CD14-positive monocyte (primary cell): ENCODE measurements at regions not wholly inside any gene's neighbourhood (a gene's known extent, or its start where the extent isn't known, plus 50 kb on each side); places are given as distances from the start of the nearest gene placed in this dataset.

Source experiments
- DNase-seq, 3 donors: peaks; one replicate each; pipeline ENCODE4 v3.0.0-alpha.2; 2011 to 2022
- H2AFZ ChIP-seq: 2 replicates; pipeline ENCODE4 v1.6.0; 2012; ENCODE audit warnings: mild to moderate bottlenecking, low read depth, low read length, inconsistent platforms; ENCODE audit not compliant: insufficient read depth, poor library complexity, severe bottlenecking
- H3K27ac ChIP-seq, 2 donors: 1 replicate in 1 of 2; 2 replicates in 1 of 2; pipeline ENCODE4 v1.5.1; 2012 to 2013; ENCODE audit warnings: low read length in 2 of 2, control low read depth in 1 of 2, inconsistent platforms in 1 of 2, low read depth in 1 of 2, mild to moderate bottlenecking in 1 of 2
- H3K27me3 ChIP-seq, 2 donors: one replicate each; pipeline versions ENCODE4 v1.6.0 to v1.6.1; 2011 to 2013; ENCODE audit warnings: low read length in 2 of 2; ENCODE audit not compliant: control insufficient read depth in 2 of 2, insufficient read depth in 2 of 2
- H3K36me3 ChIP-seq, 2 donors: replicated peaks in 1 of 2; 1 replicate in 1 of 2; 2 replicates in 1 of 2; pipeline versions ENCODE4 v1.5.1 to v1.6.1; 2012 to 2013; ENCODE audit warnings: low read length in 2 of 2, control low read depth in 1 of 2, inconsistent platforms in 1 of 2, mild to moderate bottlenecking in 1 of 2; ENCODE audit not compliant: insufficient read depth in 2 of 2, control insufficient read depth in 1 of 2
- H3K4me1 ChIP-seq, 2 donors: 1 replicate in 1 of 2; 2 replicates in 1 of 2; pipeline versions ENCODE4 v1.5.1 to v1.6.1; 2012 to 2013; ENCODE audit warnings: low read length in 2 of 2, control low read depth in 1 of 2, inconsistent platforms in 1 of 2, mild to moderate bottlenecking in 1 of 2, moderate library complexity in 1 of 2; ENCODE audit not compliant: insufficient read depth in 2 of 2, control insufficient read depth in 1 of 2
- H3K4me2 ChIP-seq: replicated peaks from 2 replicates; pipeline ENCODE3; 2012; ENCODE audit warnings: low read length, moderate library complexity, mild to moderate bottlenecking; ENCODE audit not compliant: poor library complexity, severe bottlenecking; ENCODE audit errors: extremely low read depth
- H3K4me3 ChIP-seq, 3 experiments: fragments of 200-600 bp in 1 of 3; sonication (generic) in 1 of 3; replicated peaks in 1 of 3; 1 replicate in 2 of 3; 2 replicates in 1 of 3; pipeline ENCODE4 v1.5.1; 2011 to 2013; ENCODE audit warnings: low read length in 3 of 3, mild to moderate bottlenecking in 3 of 3, control low read depth in 2 of 3, low read depth in 2 of 3, inconsistent platforms in 1 of 3, moderate library complexity in 1 of 3
- H3K79me2 ChIP-seq: 2 replicates; pipeline ENCODE4 v1.6.0; 2012; ENCODE audit warnings: mild to moderate bottlenecking, control low read depth, inconsistent platforms, low read length, moderate library complexity; ENCODE audit not compliant: insufficient read depth
- H3K9ac ChIP-seq: 2 replicates; pipeline ENCODE4 v1.6.0; 2017; ENCODE audit warnings: low read length, mild to moderate bottlenecking; ENCODE audit not compliant: insufficient read depth, poor library complexity, severe bottlenecking
- H3K9me3 ChIP-seq, 2 donors: replicated peaks in 1 of 2; 1 replicate in 1 of 2; 2 replicates in 1 of 2; pipeline versions ENCODE4 v1.5.1 to v1.6.1; 2012 to 2013; ENCODE audit warnings: low read length in 2 of 2, control low read depth in 1 of 2; ENCODE audit not compliant: control insufficient read depth in 1 of 2, insufficient read depth in 1 of 2
- H4K20me1 ChIP-seq: 2 replicates; pipeline ENCODE4 v1.6.0; 2012; ENCODE audit warnings: mild to moderate bottlenecking, low read length, control low read depth, moderate library complexity; ENCODE audit not compliant: insufficient read depth
- H3K27ac Mint-ChIP-seq, 7 donors: one replicate each; pipeline ENCODE4 v1.8.0; 2020; ENCODE audit warnings: mild to moderate bottlenecking in 7 of 7, mixed read lengths in 7 of 7, moderate library complexity in 6 of 7, inconsistent platforms in 2 of 7
- H3K27me3 Mint-ChIP-seq, 3 donors: one replicate each; pipeline ENCODE4 v1.8.0; 2021 to 2022; ENCODE audit warnings: low read depth in 3 of 3, mild to moderate bottlenecking in 3 of 3, mixed read lengths in 3 of 3, moderate library complexity in 3 of 3, inconsistent platforms in 1 of 3
- H3K36me3 Mint-ChIP-seq, 2 donors: one replicate each; pipeline ENCODE4 v1.8.0; 2020; ENCODE audit warnings: mixed read lengths in 2 of 2, inconsistent platforms in 1 of 2, mild to moderate bottlenecking in 1 of 2
- H3K4me1 Mint-ChIP-seq: one replicate; pipeline ENCODE4 v1.8.0; 2020; ENCODE audit warnings: mild to moderate bottlenecking, mixed read lengths
- H3K4me3 Mint-ChIP-seq, 2 donors: one replicate each; pipeline ENCODE4 v1.8.0; 2020; ENCODE audit warnings: mild to moderate bottlenecking in 2 of 2, mixed read lengths in 2 of 2, moderate library complexity in 1 of 2
- H3K9me3 Mint-ChIP-seq, 7 donors: one replicate each; pipeline ENCODE4 v1.8.0; 2020 to 2022; ENCODE audit warnings: mixed read lengths in 7 of 7, mild to moderate bottlenecking in 6 of 7, moderate library complexity in 6 of 7, inconsistent platforms in 2 of 7
- WGBS: methylation state at CpG from one replicate; pipeline ENCODE4 v1.1.5; 2013; ENCODE audit warnings: missing lambda C conversion rate; ENCODE audit not compliant: insufficient coverage; 5-methylcytosine and 5-hydroxymethylcytosine counted together
- intact Hi-C, 2 donors: fragments of 100-400 bp; cut with micrococcal nuclease; formaldehyde crosslinking; loops; one replicate each; pipeline versions ENCODE4 v1.15.0 to v1.15.1; 2023
- TF ChIP-seq, protein P1 (sequence below): fragments of 200-600 bp; IDR thresholded peaks from one replicate; pipeline ENCODE4 v1.8.0; 2022; ENCODE audit warnings: antibody characterized with exemption, mild to moderate bottlenecking

DNA sequence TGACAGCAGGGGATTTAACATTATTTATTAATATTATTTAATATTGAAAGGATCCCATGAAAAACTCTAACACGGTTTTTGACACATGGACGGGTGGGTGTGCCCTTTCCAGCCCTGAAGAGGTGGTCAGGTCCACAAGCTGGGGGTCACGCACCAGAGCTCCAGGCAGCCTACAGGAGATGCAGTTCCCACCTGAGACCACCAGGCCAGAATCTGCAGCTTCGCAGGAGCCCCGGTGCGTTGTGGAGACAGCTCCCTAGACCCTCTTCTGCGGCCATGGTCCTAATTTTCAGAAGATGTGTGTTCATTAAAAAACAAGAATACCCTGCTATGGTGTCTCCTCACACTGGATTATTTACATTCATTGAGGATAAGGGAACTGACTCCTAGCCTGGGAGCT is 331.1 kb downstream of the C16orf95 start:
- Histone ChIP-seq H3K4me2 (no peak overlapping the region), H3K9me3 (no peaks in the 10 kb centered on the region), H3K27ac (no peak overlapping the region), H3K79me2 (no peaks in the 10 kb centered on the region), H3K27me3 (no peaks in the 10 kb centered on the region), H3K4me3 (no peak overlapping the region), H3K4me1 (no peaks in the 10 kb centered on the region), H3K9ac (no peak overlapping the region), H3K36me3 (no peaks in the 10 kb centered on the region), H2AFZ (no peak overlapping the region), H4K20me1 (no peaks in the 10 kb centered on the region)
- Mint-ChIP-seq H3K36me3 (no peaks in the 10 kb centered on the region), H3K27ac (no peak overlapping the region), H3K27me3 (peaks cover 3 to 12% (median 10%) of the 10 kb centered on the region in 3 donors), H3K9me3 (peaks cover 0 to 7% (median 0%) of the 10 kb centered on the region in 7 donors), H3K4me1 (peaks cover 9% of the 10 kb centered on the region), H3K4me3 (no peak overlapping the region)
- 89% methylated on average over 6 of the region's 7 CpGs for WGBS
- TF ChIP-seq, protein P1, sequence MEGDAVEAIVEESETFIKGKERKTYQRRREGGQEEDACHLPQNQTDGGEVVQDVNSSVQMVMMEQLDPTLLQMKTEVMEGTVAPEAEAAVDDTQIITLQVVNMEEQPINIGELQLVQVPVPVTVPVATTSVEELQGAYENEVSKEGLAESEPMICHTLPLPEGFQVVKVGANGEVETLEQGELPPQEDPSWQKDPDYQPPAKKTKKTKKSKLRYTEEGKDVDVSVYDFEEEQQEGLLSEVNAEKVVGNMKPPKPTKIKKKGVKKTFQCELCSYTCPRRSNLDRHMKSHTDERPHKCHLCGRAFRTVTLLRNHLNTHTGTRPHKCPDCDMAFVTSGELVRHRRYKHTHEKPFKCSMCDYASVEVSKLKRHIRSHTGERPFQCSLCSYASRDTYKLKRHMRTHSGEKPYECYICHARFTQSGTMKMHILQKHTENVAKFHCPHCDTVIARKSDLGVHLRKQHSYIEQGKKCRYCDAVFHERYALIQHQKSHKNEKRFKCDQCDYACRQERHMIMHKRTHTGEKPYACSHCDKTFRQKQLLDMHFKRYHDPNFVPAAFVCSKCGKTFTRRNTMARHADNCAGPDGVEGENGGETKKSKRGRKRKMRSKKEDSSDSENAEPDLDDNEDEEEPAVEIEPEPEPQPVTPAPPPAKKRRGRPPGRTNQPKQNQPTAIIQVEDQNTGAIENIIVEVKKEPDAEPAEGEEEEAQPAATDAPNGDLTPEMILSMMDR: no peak
- intact Hi-C loops: no loop called here
- DNase-seq: no peak

DNA sequence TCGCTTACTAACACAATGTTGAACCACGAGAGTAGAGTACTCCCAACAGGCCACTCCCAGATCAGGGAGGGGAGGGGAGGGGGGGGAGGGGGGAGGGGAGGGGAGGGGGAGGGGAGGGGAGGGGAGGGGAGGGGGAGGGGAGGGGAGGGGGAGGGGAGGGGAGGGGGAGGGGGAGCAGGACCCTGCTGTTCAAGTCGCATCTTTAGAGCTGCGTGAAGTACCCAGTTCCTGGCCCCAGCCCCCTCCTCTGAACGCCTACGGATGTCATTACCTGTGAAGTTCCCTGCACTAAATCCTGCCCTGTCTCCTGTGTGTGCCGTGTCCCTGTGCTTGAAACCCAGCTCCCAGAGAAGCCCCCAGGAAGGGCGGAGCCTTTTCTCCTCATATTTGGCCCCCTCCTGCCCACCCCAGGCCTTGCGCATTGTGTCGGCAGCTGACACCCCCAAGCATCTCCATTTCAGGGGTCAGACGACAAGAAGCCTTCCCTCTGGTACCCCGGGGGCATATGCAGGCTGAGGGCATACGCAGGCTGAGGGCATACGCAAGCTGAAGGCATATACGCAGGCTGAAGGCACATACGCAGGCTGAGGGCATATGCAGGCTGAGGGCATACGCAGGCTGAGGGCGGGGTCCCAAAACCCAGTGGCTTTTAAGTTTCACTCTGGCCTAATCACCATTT is 330.2 kb downstream of the C16orf95 start:
- no peaks in the 10 kb centered on the region for H3K4me1 ChIP-seq
- WGBS: 93% methylated on average over 15 of the region's 18 CpGs
- H3K27me3 Mint-ChIP-seq: peaks cover 3 to 12% (median 10%) of the 10 kb centered on the region in 3 donors
- H2AFZ ChIP-seq: no peak overlapping the region
- no peak for DNase-seq
- no peak overlapping the region for H3K9ac ChIP-seq
- no peak overlapping the region for H3K4me2 ChIP-seq
- H3K9me3 Mint-ChIP-seq: peaks cover 0 to 7% (median 0%) of the 10 kb centered on the region in 7 donors
- no peaks in the 10 kb centered on the region for H3K36me3 Mint-ChIP-seq
- intact Hi-C loops: no loop called here
- TF ChIP-seq, protein P1: no peak
- H3K79me2 ChIP-seq: no peaks in the 10 kb centered on the region
- no peak overlapping the region for H3K27ac Mint-ChIP-seq
- no peak overlapping the region for H3K4me3 Mint-ChIP-seq
- H3K27ac ChIP-seq: no peak overlapping the region
- H3K9me3 ChIP-seq: no peaks in the 10 kb centered on the region
- H3K4me1 Mint-ChIP-seq: peaks cover 9% of the 10 kb centered on the region
- H3K36me3 ChIP-seq: no peaks in the 10 kb centered on the region
- H4K20me1 ChIP-seq: no peaks in the 10 kb centered on the region
- H3K27me3 ChIP-seq: no peaks in the 10 kb centered on the region
- no peak overlapping the region for H3K4me3 ChIP-seq
